Esophagus muscularis mucosa (tissue), 4 donors: ENCODE measurements at regions not wholly inside any gene's neighbourhood (a gene's known extent, or its start where the extent isn't known, plus 50 kb on each side); places are given as distances from the start of the nearest gene placed in this dataset.

ENCODE experiments used
- DNase-seq: peaks from one replicate; pipeline ENCODE4 v3.0.0-alpha.2; 2017; ENCODE audit errors: extremely low spot score
- H3K27ac ChIP-seq, 4 donors: fragments of 200-600 bp; sonication (generic); replicated peaks in 1 of 4; 1 replicate in 3 of 4; 2 replicates in 1 of 4; pipeline ENCODE4 v1.5.1; 2016 to 2019; ENCODE audit warnings: mild to moderate bottlenecking in 1 of 4
- H3K27me3 ChIP-seq, 4 donors: fragments of 200-600 bp; sonication (generic); one replicate each; pipeline versions ENCODE4 v1.5.1 to v1.6.0; 2016 to 2019
- H3K36me3 ChIP-seq, 4 donors: fragments of 200-600 bp; sonication (generic); one replicate each; pipeline ENCODE4 v1.5.1; 2016 to 2019
- H3K4me1 ChIP-seq, 4 donors: fragments of 200-600 bp; sonication (generic); one replicate each; pipeline ENCODE4 v1.5.1; 2016 to 2019
- H3K4me3 ChIP-seq, 4 donors: fragments of 200-600 bp; sonication (generic); 1 replicate in 2 of 4; 2 replicates in 2 of 4; pipeline ENCODE4 v1.5.1; 2016 to 2019; ENCODE audit warnings: mild to moderate bottlenecking in 4 of 4, moderate library complexity in 1 of 4
- H3K9me3 ChIP-seq, 4 donors: fragments of 200-600 bp; sonication (generic); 1 replicate in 3 of 4; 2 replicates in 1 of 4; pipeline ENCODE4 v1.5.1; 2016 to 2019
- CTCF ChIP-seq, 3 experiments: fragments of 200-600 bp in 2 of 3; fragments of 450-650 bp in 1 of 3; sonication (generic) in 2 of 3; IDR thresholded peaks; one replicate each; pipeline ENCODE4 v1.5.1; 2017 to 2019; ENCODE audit warnings: antibody characterized with exemption in 3 of 3, mild to moderate bottlenecking in 2 of 3, moderate library complexity in 1 of 3
- EP300 ChIP-seq: sonication (generic); formaldehyde crosslinking; IDR thresholded peaks from one replicate; pipeline ENCODE4 v1.6.1; 2017; ENCODE audit warnings: antibody characterized with exemption
- POLR2A ChIP-seq: fragments of 450-650 bp; IDR thresholded peaks from one replicate; pipeline ENCODE4 v1.6.1; 2017; ENCODE audit warnings: antibody characterized with exemption, moderate library complexity, mild to moderate bottlenecking, low read depth
- POLR2AphosphoS5 ChIP-seq, 2 donors: sonication (generic); formaldehyde crosslinking; IDR thresholded peaks; one replicate each; pipeline ENCODE4 v1.6.1; 2017; ENCODE audit warnings: antibody characterized with exemption in 2 of 2
- WGBS: methylation state at CpG from one replicate; pipeline ENCODE4 v1.1.5; 2018; 5-methylcytosine and 5-hydroxymethylcytosine counted together
- intact Hi-C: fragments of 100-400 bp; cut with DNase I; formaldehyde crosslinking; loops from one replicate; pipeline ENCODE4 v1.15.1; 2023

GRCh38 chr6:74091794-74092157 is 395.8 kb downstream of the CD109 start:
- peak overlapping the region in 1 of 4 donors; percentile 14 for H3K27ac ChIP-seq
- no peaks in the 10 kb centered on the region for H3K36me3 ChIP-seq
- peaks cover 6 to 13% (median 13%) of the 10 kb centered on the region in 4 donors for H3K4me1 ChIP-seq
- WGBS = 49% methylated on average over 5 of the region's 5 CpGs
- H3K27me3 ChIP-seq = no peaks in the 10 kb centered on the region
- no peak overlapping the region for H3K4me3 ChIP-seq
- H3K9me3 ChIP-seq = no peaks in the 10 kb centered on the region
- TF ChIP-seq POLR2A (no peak), POLR2AphosphoS5 (IDR thresholded peaks at IDR 0.05) (no peak), EP300 (no peak), CTCF (IDR thresholded peaks at IDR 0.05) (no peak)
- intact Hi-C loops = loop anchor here (1.0 kb wide), 1 partner anchor 1118 kb away; no protein-coding TSS in a partner anchor
- DNase-seq = no peak

DNA sequence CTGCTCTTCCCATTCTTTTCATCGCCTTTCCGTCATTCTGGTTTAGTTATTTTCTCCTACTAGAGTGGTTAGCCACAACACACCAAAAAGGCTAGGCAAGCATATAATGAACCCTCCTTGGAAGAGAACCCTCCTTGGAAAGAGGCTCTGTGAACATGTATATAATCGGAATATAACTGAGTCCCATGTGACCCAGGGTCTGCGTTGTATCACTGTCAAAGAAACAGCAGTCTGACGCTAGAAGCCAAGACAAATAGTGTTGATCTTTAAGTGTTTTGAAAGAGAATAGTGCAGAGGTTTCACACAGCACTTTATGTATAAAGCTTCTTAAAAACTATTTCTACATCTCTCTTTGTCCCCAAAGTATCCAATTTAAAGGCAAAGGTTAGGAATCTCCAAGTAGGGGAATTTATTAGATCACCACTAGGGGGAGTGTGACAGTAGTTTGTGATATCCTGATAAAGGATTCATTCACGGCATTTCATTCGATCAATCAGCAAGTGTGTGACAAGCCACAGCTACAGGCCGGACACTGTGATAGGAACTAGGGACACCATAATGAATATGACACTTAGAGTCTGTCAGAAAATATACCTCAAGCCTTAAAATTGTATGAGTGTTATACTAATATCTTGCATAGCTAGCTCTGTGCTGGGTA is 395.3 kb downstream of the CD109 start:
- Histone ChIP-seq H3K4me1 (peaks cover 6 to 13% (median 13%) of the 10 kb centered on the region in 4 donors), H3K4me3 (no peak overlapping the region), H3K9me3 (no peaks in the 10 kb centered on the region), H3K36me3 (no peaks in the 10 kb centered on the region), H3K27me3 (no peaks in the 10 kb centered on the region), H3K27ac (peak overlapping the region in 2 of 4 donors; percentile 14 to 39)
- TF ChIP-seq CTCF (IDR thresholded peaks at IDR 0.05) = peak; percentile 62 to 71 (median 67)
- peak; percentile 32 to 67 for TF ChIP-seq POLR2AphosphoS5 (IDR thresholded peaks at IDR 0.05)
- no peak for TF ChIP-seq EP300
- TF ChIP-seq POLR2A = no peak
- DNase-seq = no peak
- intact Hi-C loops = loop anchor here (1.0 kb wide), 1 partner anchor 1118 kb away; no protein-coding TSS in a partner anchor
- WGBS = 37% methylated on average over 8 of the region's 8 CpGs

- intact Hi-C loops = no loop called here
- Histone ChIP-seq H3K36me3 (no peaks in the 10 kb centered on the region), H3K27ac (no peak overlapping the region), H3K4me1 (peaks cover 6 to 13% (median 13%) of the 10 kb centered on the region in 4 donors), H3K9me3 (no peaks in the 10 kb centered on the region), H3K4me3 (no peak overlapping the region), H3K27me3 (no peaks in the 10 kb centered on the region)
- no peak for DNase-seq
- WGBS = 53% methylated on average over 2 of the region's 2 CpGs
- no peak for TF ChIP-seq POLR2A
- no peak for TF ChIP-seq EP300
- TF ChIP-seq CTCF (IDR thresholded peaks at IDR 0.05) = peak in 1 of 3 experiments; percentile 22
- TF ChIP-seq POLR2AphosphoS5 (IDR thresholded peaks at IDR 0.05) = no peak
Observed at GRCh38 chr6:74087899-74088298, 391.9 kb downstream of the CD109 start.

GRCh38 chr6:74075896-74076295 is 379.9 kb downstream of the CD109 start:
- no peaks in the 10 kb centered on the region for H3K27me3 ChIP-seq
- no peak for DNase-seq
- H3K4me3 ChIP-seq = no peak overlapping the region
- no peaks in the 10 kb centered on the region for H3K9me3 ChIP-seq
- 56% methylated on average over 2 of the region's 2 CpGs for WGBS
- H3K4me1 ChIP-seq = peaks cover 0 to 9% (median 3%) of the 10 kb centered on the region in 4 donors
- no peak for TF ChIP-seq CTCF (IDR thresholded peaks at IDR 0.05)
- no peak for TF ChIP-seq POLR2A
- no peak for TF ChIP-seq EP300
- no peak for TF ChIP-seq POLR2AphosphoS5 (IDR thresholded peaks at IDR 0.05)
- H3K27ac ChIP-seq = no peak overlapping the region
- no peaks in the 10 kb centered on the region for H3K36me3 ChIP-seq
- intact Hi-C loops = no loop called here

- no peak for DNase-seq
- H3K27me3 ChIP-seq = no peaks in the 10 kb centered on the region
- H3K4me3 ChIP-seq = no peak overlapping the region
- WGBS = 21% methylated on average over 3 of the region's 3 CpGs
- no peak overlapping the region for H3K27ac ChIP-seq
- intact Hi-C loops = no loop called here
- H3K36me3 ChIP-seq = no peaks in the 10 kb centered on the region
- H3K9me3 ChIP-seq = no peaks in the 10 kb centered on the region
- TF ChIP-seq CTCF (IDR thresholded peaks at IDR 0.05) = no peak
- TF ChIP-seq POLR2AphosphoS5 (IDR thresholded peaks at IDR 0.05) = peak; percentile 51 to 75
- TF ChIP-seq EP300 = no peak
- no peak for TF ChIP-seq POLR2A
- H3K4me1 ChIP-seq = peaks cover 0 to 9% (median 3%) of the 10 kb centered on the region in 4 donors
Observed at GRCh38 chr6:74075323-74075722, 379.3 kb downstream of the CD109 start.
